Transverse colon (tissue), 4 donors: ENCODE measurements at regions not wholly inside any gene's neighbourhood (a gene's known extent, or its start where the extent isn't known, plus 50 kb on each side); places are given as distances from the start of the nearest gene placed in this dataset.
A peak's percentile ranks its signal among the peaks of the same experiment; 100 is the strongest.

Experiments used
- DNase-seq: peaks from one replicate; pipeline ENCODE4 v3.0.0-alpha.2; 2019
- H3K27ac ChIP-seq, 4 donors: fragments of 200-600 bp; sonication (generic); 2 replicates each; pipeline ENCODE4 v1.5.1; 2016 to 2018; ENCODE audit warnings: inconsistent platforms in 4 of 4
- H3K27me3 ChIP-seq: fragments of 200-600 bp; sonication (generic); 2 replicates; pipeline ENCODE4 v1.5.1; 2017; ENCODE audit warnings: inconsistent platforms
- H3K36me3 ChIP-seq, 4 donors: fragments of 200-600 bp; sonication (generic); 2 replicates each; pipeline ENCODE4 v1.5.1; 2017 to 2019; ENCODE audit warnings: inconsistent platforms in 4 of 4
- H3K4me1 ChIP-seq, 4 donors: fragments of 200-600 bp; sonication (generic); 2 replicates each; pipeline ENCODE4 v1.5.1; 2017 to 2020; ENCODE audit warnings: inconsistent platforms in 4 of 4
- H3K4me3 ChIP-seq, 4 donors: fragments of 200-600 bp; sonication (generic); 1 replicate in 1 of 4; 2 replicates in 3 of 4; pipeline versions ENCODE4 v1.5.1 to v1.6.1; 2017 to 2019; ENCODE audit warnings: inconsistent platforms in 4 of 4
- H3K9me3 ChIP-seq, 2 donors: fragments of 200-600 bp; sonication (generic); 2 replicates each; pipeline ENCODE4 v1.5.1; 2017 to 2019; ENCODE audit warnings: inconsistent platforms in 2 of 2
- EP300 ChIP-seq: sonication (generic); formaldehyde crosslinking; IDR thresholded peaks from one replicate; pipeline ENCODE4 v1.6.1; 2017; ENCODE audit warnings: antibody characterized with exemption, low read depth
- POLR2A ChIP-seq: fragments of 450-650 bp; IDR thresholded peaks from one replicate; pipeline ENCODE4 v1.6.1; 2016; ENCODE audit warnings: antibody characterized with exemption, mild to moderate bottlenecking, moderate library complexity
- POLR2AphosphoS5 ChIP-seq, 3 donors: sonication (generic); formaldehyde crosslinking; IDR thresholded peaks; one replicate each; pipeline ENCODE4 v1.6.1; 2016; ENCODE audit warnings: antibody characterized with exemption in 3 of 3
- WGBS, 2 donors: methylation state at CpG; one replicate each; pipeline ENCODE4 v1.1.5; 2018; ENCODE audit warnings: low coverage in 1 of 2; 5-methylcytosine and 5-hydroxymethylcytosine counted together
- in situ Hi-C, 4 donors: fragments of 200-750 bp; cut with MboI; loops; one replicate each; pipeline versions ENCODE4 v1.15.0 to v1.15.1; 2017; ENCODE audit warnings: low sequenced_read_pairs in 3 of 4, low pct_ligation_motif_present in 1 of 4, low pct_unique_long_range_greater_than_20kb in 1 of 4
- intact Hi-C: fragments of 100-400 bp; cut with DNase I; formaldehyde crosslinking; loops from one replicate; pipeline ENCODE4 v1.15.1; 2023; ENCODE audit warnings: low total_unique reads
- TF ChIP-seq, protein P1 (sequence below), 5 experiments: fragments of 200-600 bp in 3 of 5; fragments of 450-650 bp in 2 of 5; sonication (generic) in 3 of 5; IDR thresholded peaks; 1 replicate in 2 of 5; 2 replicates in 3 of 5; pipeline ENCODE4 v1.5.1; 2016 to 2017; ENCODE audit warnings: antibody characterized with exemption in 5 of 5, inconsistent platforms in 3 of 5, mild to moderate bottlenecking in 2 of 5, moderate library complexity in 1 of 5

DNA sequence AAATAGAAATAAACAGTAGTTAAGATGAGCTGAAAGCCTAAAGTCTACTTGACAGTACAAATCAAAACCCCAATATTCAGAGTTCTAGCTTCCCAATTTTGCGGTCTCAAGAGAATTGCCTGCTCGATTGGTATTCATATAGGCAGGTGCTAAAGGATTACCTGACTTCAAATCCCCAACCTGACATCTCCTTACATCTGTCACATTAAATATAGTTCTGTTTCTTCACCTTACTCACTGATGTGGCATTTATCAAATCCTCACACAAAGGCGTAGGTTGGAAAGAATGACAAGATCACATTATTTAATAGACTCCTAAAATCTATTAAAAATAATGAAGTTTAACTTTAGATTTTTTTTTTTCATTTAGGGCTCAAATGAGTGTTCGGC lies 72.8 kb upstream of the ANKH start:
- no peak overlapping the region for H3K27ac ChIP-seq
- 94 to 95% methylated on average over 4 of the region's 4 CpGs for WGBS, 2 donors
- H3K9me3 ChIP-seq, result no peaks in the 10 kb centered on the region
- H3K36me3 ChIP-seq, result no peaks in the 10 kb centered on the region
- TF ChIP-seq POLR2A (no peak), POLR2AphosphoS5 (IDR thresholded peaks at IDR 0.05) (no peak), EP300 (no peak)
- TF ChIP-seq, protein P1, sequence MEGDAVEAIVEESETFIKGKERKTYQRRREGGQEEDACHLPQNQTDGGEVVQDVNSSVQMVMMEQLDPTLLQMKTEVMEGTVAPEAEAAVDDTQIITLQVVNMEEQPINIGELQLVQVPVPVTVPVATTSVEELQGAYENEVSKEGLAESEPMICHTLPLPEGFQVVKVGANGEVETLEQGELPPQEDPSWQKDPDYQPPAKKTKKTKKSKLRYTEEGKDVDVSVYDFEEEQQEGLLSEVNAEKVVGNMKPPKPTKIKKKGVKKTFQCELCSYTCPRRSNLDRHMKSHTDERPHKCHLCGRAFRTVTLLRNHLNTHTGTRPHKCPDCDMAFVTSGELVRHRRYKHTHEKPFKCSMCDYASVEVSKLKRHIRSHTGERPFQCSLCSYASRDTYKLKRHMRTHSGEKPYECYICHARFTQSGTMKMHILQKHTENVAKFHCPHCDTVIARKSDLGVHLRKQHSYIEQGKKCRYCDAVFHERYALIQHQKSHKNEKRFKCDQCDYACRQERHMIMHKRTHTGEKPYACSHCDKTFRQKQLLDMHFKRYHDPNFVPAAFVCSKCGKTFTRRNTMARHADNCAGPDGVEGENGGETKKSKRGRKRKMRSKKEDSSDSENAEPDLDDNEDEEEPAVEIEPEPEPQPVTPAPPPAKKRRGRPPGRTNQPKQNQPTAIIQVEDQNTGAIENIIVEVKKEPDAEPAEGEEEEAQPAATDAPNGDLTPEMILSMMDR (IDR thresholded peaks at IDR 0.05), result no peak
- H3K4me3 ChIP-seq, result no peak overlapping the region
- intact Hi-C loops, result no loop called here
- H3K27me3 ChIP-seq, result no peaks in the 10 kb centered on the region
- in situ Hi-C loops, result no loop called here
- H3K4me1 ChIP-seq, result peaks cover 0 to 9% (median 0%) of the 10 kb centered on the region in 4 donors
- DNase-seq, result no peak

DNA sequence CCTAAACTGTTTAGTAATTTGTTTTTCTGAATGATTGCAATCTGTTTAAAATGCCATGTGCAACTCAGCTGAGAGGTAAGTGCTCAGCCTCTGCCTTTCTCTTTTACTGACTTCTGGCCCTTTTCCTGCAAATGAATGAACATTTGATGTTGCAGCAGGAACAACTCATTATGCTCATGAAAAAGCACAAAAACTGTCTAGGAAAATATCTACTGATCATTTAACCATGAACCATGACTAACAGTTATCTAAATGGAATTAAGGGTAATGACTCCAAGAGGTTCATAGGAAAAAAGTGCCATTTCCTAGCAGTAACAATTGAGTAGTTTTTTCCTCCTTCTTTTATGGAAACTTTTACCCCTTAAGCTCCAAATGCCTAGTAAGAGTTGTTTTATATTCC lies 70.6 kb upstream of the ANKH start:
- H3K27me3 ChIP-seq, result no peaks in the 10 kb centered on the region
- intact Hi-C loops, result no loop called here
- no peak overlapping the region for H3K27ac ChIP-seq
- no peak for DNase-seq
- no peaks in the 10 kb centered on the region for H3K36me3 ChIP-seq
- in situ Hi-C loops, result no loop called here
- H3K4me1 ChIP-seq, result peaks cover 0 to 18% (median 2%) of the 10 kb centered on the region in 4 donors
- H3K4me3 ChIP-seq, result no peak overlapping the region
- no peaks in the 10 kb centered on the region for H3K9me3 ChIP-seq
- TF ChIP-seq POLR2AphosphoS5 (IDR thresholded peaks at IDR 0.05), result no peak
- TF ChIP-seq, protein P1 (IDR thresholded peaks at IDR 0.05), result no peak
- TF ChIP-seq POLR2A, result no peak
- TF ChIP-seq EP300, result no peak

DNA sequence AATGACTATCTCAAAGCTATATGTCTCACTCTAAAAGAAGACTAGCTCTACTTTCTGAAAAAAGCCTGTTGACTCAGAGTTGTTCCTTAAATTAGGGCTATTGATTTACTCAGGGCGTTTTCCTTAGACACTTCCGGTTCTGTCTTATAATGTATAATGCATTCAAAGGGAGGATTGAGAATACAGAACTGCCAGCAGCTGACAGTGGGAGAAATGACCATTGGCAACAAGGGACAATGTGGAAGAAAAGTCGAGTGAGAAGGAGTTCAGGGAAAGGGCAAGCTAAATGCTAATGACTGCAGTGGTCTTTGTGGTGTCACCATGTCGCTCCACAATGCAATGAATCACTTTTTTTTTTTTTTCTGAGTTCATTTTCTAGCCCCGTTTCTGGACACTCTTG lies 65.7 kb upstream of the ANKH start:
- H3K36me3 ChIP-seq, result no peaks in the 10 kb centered on the region
- intact Hi-C loops (no loop called here), in situ Hi-C loops (no loop called here)
- H3K4me1 ChIP-seq, result peaks cover 0 to 16% (median 4%) of the 10 kb centered on the region in 4 donors
- WGBS, 2 donors, result 9 to 29% methylated on average over 5 of the region's 5 CpGs
- H3K27ac ChIP-seq, result peak overlapping the region; percentile 50 to 57 (median 54)
- no peaks in the 10 kb centered on the region for H3K27me3 ChIP-seq
- H3K4me3 ChIP-seq, result no peak overlapping the region
- H3K9me3 ChIP-seq, result no peaks in the 10 kb centered on the region
- peak; percentile 17 for DNase-seq
- TF ChIP-seq EP300, result no peak
- TF ChIP-seq POLR2AphosphoS5 (IDR thresholded peaks at IDR 0.05), result peak in 1 of 3 donors; percentile 9

DNA sequence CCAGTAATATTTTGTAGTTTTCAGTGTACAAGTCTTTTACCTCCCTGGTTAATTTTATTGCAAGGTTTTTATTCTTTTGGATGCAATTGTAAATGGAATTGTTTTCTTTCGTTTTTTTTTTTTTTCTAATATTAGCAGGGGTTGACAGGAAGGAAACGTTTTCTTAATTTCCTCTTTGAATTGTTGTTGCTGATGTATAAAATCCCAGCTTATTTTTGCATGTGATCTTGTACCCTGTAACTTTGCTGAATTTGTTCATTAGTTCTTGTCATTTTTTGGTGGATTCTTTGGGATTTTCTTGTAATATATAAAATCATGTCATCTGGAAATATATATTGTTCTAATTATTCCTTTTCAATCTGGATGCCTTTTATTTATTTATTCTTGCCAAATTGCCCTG lies 65.0 kb upstream of the ANKH start:
- intact Hi-C loops, result no loop called here
- WGBS, 2 donors, result 50 to 57% methylated on average over 2 of the region's 2 CpGs
- DNase-seq, result no peak
- H3K9me3 ChIP-seq, result no peaks in the 10 kb centered on the region
- no peaks in the 10 kb centered on the region for H3K36me3 ChIP-seq
- H3K27ac ChIP-seq, result peak overlapping the region; percentile 49 to 57 (median 52)
- no peak for TF ChIP-seq POLR2AphosphoS5 (IDR thresholded peaks at IDR 0.05)
- TF ChIP-seq EP300, result no peak
- TF ChIP-seq POLR2A, result no peak
- TF ChIP-seq, protein P1 (IDR thresholded peaks at IDR 0.05), result no peak
- no peak overlapping the region for H3K4me3 ChIP-seq
- H3K27me3 ChIP-seq, result no peaks in the 10 kb centered on the region
- in situ Hi-C loops, result no loop called here
- H3K4me1 ChIP-seq, result peaks cover 0 to 16% (median 4%) of the 10 kb centered on the region in 4 donors

DNA sequence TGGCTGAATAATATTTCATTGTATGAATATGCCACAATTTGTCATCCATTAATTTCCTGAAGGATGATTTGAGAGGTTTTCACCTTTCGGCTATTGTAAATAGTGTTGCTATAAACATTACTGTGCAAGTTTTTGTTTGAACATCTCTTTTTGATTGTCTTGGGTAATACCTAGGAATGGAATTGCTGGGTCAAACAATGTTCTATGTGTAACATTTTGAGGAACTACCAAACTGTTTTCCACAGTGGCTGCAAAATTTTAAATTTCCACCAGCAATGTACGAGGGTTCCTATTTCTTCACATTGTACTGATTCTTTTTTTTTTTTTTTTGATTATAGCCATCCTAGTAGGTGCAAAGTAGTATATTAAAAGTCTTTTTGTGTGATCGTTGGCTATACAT lies 63.8 kb upstream of the ANKH start:
- peak overlapping the region in 1 of 4 donors; percentile 25 for H3K27ac ChIP-seq
- TF ChIP-seq, protein P1 (IDR thresholded peaks at IDR 0.05), result no peak
- TF ChIP-seq POLR2A, result no peak
- TF ChIP-seq POLR2AphosphoS5 (IDR thresholded peaks at IDR 0.05), result no peak
- no peak for TF ChIP-seq EP300
- no peaks in the 10 kb centered on the region for H3K36me3 ChIP-seq
- no peaks in the 10 kb centered on the region for H3K9me3 ChIP-seq
- intact Hi-C loops (no loop called here), in situ Hi-C loops (no loop called here)
- 78 to 86% methylated on average over 3 of the region's 3 CpGs for WGBS, 2 donors
- DNase-seq, result no peak
- H3K4me1 ChIP-seq, result peaks cover 0 to 16% (median 4%) of the 10 kb centered on the region in 4 donors
- no peak overlapping the region for H3K4me3 ChIP-seq
- H3K27me3 ChIP-seq, result no peaks in the 10 kb centered on the region
